ENCODE measurements at regions not wholly inside any gene's neighbourhood (a gene's known extent, or its start where the extent isn't known, plus 50 kb on each side); places are given as distances from the start of the nearest gene placed in this dataset.
"Not testable (repeated sequence)": the region's sequence is repeated elsewhere in the genome, so short reads cannot be mapped to it uniquely, and the experiment has no call there.

DNA sequence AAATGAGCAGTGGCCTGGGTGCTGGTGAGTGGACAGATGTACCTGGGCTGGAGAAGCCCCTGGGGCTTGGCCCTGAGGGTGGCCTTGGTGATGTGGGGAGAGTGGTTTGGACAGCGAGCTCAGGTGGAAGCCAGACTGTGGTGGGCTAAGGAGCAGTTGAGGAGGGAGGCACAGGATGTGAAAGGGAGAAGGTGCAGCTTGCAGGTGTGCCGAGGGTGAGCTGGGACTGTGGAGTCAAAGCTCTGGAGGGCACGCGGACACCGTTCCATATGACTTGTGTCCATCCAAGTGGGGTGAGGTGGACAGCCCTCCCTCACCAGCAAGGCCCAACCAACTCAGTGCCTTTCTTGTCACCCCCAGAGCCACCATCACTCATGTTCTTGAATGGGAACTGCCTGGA is 170.8 kb upstream of the ZNF267 start:
- DNase-seq = no peak

DNA sequence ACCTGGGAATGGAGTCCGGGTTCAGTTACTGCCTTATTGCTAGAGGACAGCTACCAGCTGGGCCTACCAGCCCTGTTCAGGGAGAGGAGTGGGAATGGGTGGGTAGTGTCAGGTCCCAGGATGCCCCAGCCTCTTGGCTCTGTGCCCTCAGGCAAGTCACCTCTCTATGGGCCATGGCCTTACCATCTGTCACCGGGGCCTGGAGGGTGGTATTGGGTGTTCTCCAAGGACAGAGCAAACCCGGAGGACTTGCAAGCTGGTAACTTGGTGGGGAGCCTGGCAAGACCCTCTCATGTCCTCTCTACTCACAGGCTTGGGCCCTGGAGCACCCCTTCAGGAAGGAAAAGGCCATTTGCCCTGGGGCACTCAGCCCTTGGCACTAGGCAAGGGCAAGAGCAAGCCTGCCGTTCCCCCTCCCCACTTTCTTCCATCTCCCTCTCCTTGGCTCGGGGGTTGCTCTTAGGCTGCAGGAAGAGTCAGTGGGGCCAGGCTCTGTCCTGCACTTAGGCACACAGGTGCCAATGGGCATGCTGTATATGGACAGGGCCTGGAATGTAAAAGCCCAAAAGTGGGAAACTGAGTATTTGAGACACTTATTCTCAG is 170.0 kb upstream of the ZNF267 start:
- no peak for DNase-seq

DNA sequence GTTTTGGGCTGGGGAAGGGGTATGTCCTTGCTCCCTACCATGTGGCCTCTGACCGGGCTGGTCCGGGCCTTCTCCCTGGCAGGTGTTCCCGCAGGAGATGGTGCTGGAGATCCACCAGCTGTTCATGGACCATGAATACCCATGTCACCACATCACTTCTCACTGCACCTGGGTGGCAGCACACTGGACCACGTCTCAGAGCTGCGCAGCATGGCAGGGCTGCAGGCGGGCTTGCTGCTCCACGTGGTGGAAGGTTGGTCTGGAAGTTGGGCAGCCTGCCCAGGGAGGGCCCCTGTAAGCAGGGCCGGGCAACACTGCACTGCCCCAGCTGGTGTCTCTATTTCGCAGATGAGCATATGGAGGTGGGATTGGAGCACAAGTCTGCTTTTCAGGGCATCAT is 169.5 kb upstream of the ZNF267 start:
- DNase-seq = no peak

DNA sequence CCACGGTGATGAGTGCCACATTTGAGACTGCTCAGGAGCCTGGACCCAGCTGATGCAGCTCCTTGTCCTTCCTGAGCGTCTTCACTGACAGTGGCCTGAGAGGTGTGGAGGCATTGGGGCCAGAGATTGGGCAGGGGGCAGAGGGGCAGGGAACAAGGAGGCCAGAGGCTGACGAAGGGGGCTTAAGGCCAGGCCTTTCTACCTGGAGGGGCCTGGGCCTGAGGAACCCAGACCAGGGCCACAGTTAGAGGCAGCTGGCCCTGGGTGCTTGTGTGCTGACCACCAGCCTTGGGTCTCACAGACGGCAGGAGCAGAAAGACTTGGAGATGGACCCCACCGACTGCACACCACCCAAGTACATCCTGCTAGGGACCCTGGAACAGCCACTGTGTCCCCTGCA is 168.2 kb upstream of the ZNF267 start:
- no peak for DNase-seq

DNA sequence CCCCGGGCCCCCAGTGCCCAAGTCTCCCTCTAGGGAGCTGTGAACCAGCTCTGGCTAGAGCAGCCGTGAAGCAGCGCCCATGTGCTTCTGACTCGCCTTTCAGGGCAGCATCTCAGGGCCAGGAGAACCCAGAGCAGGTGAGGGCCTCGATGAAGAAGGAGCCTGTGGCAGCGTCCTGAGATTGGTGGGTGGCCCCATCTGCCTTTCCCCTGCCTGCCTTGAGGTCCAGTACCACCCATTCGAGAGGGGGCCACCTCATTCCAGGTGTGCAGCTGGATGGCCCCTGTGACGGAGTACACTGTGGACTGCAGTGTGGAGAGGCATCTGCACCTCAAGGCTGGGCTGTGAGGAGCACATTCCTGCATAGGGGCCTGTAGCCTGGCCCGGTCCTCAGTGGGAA is 167.3 kb upstream of the ZNF267 start:
- no peak for DNase-seq

DNA sequence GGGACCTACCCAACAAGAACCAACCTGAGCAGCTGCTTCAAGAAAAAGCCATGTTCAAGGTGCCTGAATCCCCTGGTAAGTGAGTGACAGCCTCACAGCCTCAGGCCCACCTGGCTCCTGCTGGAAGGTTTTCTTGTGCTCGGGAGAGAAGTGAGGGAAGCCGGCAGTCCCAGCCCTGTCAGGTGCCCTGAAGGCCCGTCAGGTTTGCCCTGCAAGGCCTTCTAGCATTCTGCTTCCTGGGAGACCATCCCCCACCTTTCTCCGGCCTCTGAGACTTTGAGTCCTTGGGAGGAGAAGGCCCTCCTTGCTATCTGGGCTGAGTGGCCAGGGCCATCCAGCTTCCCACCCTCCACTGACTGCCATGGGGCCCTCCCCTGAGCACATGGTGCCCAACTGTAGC is 166.7 kb upstream of the ZNF267 start:
- DNase-seq = no peak

- no peak for DNase-seq
These were observed 165.8 kb upstream of the ZNF267 start for GRCh38 chr16:31707743-31708335.

DNA sequence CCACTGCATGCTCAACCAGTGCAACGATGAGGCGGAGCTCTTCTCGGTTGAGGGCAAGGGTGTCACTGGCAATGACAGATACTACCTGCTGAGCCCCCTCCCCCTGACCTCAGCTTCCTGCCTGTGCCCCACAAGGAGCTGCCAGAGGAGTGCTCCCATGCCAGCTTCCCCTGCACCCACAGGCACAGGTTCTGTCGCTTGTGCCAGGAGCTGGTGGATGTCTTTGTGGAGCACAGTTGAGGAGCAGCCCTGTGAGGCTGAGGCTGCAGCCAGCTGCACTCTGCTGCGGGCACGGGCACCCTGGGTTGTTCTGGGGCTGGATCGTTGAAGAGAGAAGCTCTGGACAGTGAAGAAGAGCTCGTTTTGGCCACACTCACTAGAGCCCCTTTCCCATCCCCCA is 165.3 kb upstream of the ZNF267 start:
- no peak for DNase-seq

- DNase-seq = no peak
These were observed 164.4 kb upstream of the ZNF267 start for GRCh38 chr16:31709181-31709580.

DNA sequence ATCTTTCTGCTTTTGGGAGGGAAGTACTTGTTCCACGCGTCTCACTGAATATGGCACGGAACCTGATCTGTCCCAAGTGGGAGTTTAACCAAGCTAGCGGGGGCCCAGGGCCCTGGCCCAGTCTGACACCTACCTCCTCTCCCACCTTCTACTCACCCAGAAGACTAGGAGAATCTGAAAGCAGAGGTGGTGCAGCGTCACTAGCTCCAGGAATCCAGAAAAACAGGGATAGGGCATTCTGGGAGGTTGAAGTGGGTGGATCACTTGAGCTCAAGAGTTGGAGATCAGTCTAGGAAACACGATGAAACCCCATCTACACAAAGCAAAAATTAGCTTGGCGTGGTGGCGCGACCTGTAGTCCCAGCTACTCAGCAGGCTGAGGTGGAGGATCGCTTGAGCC is 163.5 kb upstream of the ZNF267 start:
- DNase-seq = no peak

- no peak for DNase-seq
These were observed 162.7 kb upstream of the ZNF267 start for GRCh38 chr16:31710880-31711279.

DNA sequence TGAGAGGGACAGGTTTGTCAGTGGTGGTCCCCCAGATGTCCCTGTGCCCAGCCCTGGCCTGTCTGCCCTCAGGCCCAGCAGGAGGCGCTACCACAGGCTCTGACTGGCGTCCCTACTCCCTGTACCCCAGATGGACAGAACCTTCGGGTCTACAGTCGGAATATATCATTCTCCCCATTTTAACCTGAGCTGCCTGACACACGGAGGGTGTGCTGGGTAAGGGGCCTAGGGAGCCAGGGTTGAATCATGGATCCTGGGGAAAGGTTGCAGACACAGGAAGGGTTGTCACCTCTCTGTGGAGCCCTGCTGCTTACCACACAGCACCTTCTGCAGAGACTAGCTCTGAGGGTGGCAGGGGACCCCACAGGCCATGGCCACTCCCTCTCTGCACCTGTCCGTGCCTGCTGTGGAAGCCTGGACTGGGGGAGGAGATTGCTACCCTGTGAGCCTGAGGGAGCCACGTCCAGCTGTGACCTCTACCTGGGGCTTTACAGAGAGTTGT is 162.2 kb upstream of the ZNF267 start:
- no peak for DNase-seq

DNA sequence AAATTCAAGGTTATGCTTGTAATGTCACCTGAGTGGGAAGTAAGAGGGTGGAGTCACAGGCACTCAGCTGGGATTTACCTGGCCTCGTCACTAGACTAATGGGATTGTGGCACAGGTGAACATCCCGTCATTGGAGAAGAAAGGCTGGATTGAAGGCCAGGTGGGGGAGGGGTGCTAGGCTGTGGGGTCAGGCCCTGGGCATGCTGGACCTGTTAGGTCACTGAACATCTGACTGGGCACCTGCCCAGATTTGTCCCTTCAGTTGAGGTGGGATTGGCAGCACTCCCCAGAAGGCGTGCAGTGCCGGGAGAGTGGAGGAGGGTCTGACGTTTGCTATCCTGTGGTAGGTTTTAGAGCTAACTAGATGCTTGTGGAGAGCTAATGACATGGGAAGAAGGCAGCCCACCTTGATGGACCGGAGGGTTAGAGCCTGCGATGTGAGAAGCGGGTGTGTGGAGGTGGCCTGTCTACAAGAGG is 161.5 kb upstream of the ZNF267 start:
- no peak for DNase-seq

DNA sequence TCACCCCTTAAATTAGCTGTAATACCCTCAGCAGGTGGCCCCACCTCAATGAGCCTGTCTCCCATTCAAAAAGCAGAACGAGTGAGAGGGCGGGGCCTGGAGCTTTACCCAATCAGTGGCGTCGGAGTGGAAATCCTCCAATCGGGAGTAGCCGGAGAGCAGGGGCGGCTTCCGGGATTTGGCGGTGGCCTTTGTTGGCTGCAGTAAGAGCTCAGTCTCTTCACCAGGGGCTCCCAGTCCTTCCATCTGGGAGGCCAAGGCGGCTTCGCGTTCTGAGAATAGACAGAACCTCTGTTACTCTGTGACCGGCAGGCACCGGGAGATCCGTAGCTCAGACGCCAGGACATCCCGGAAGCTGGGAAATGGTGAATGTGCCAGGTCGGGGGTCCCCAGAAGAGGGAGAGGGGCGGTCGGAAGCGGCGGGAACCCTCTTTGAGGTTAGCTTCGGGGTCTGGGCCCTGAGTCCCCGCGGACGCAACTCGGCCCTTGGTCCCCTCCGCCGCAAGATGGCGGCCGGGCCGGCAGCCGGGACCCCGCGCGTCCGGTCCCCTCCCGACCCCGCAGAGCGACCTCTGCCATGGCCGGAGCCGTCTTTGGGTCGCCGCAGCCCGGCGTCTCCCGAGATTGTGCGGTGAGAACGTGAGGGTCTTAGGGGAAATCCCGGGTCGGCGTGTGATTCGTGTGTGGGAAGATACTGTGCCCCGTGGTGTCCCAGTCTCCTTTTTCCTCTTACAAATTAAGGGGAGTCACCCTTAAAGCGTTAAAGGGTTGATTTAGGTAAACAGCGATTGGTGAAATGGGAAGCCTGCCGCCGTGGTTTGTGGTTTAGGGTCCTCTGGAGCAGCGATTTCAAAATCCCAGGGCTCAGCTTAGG is 160.3 kb upstream of the ZNF267 start:
- peak; percentile 64 for DNase-seq

- no peak for DNase-seq
These were observed 159.4 kb upstream of the ZNF267 start for GRCh38 chr16:31713945-31714902.

- no peak for DNase-seq
These were observed 158.6 kb upstream of the ZNF267 start for GRCh38 chr16:31714903-31715504.

GRCh38 chr16:31715915-31716314 is 157.7 kb upstream of the ZNF267 start:
- no peak for DNase-seq

- no peak for DNase-seq
These were observed 154.6 kb upstream of the ZNF267 start for GRCh38 chr16:31718998-31719397.

DNA sequence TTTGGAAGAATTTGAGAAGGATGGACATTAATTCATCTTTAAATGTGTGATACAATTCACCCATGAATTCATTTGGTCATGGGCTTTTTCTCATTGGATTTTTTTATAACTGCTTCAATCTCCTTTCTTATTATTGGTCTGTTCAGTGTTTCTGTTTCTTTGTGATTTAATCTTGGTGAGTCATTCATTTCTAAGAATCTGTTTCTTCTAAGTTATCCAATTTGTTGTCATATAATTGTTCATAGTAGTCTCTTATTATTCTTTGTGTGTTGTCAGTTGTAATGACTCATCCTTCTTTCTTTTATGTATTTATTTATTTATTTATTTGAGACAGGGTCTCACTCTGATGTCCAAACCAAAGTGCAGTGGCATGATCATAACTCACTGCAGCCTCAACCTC is 146.1 kb upstream of the ZNF267 start:
- no peak for DNase-seq

GRCh38 chr16:31734265-31734664 is 139.3 kb upstream of the ZNF267 start:
- no peak for DNase-seq

- DNase-seq = not testable (repeated sequence)
These were observed 128.5 kb upstream of the ZNF267 start for GRCh38 chr16:31745098-31745497.

DNA sequence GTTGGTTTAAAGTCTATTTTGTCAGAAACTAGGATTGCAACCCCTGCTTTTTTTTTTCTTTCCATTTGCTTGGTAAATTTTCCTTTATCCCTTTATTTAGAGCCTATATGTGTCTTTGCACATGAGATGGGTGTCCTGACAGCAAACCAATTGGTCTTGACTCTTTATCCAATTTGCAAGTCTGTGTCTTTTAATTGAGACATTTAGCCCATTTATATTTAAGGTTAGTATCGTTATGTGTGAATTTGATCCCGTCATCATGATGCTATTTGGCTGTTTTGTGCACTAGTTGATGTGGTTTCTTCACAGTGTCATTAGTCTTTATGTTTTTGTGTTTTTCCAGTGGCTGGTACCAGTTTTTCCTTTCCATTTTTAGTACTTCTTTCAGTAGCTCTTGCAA is 127.7 kb upstream of the ZNF267 start:
- no peak for DNase-seq

Measured in NCI-H1694 treated with DMSO at 0.1 percent for 48 hours (cell line).